DND-41 (cell line): ENCODE measurements at regions not wholly inside any gene's neighbourhood (a gene's known extent, or its start where the extent isn't known, plus 50 kb on each side); places are given as distances from the start of the nearest gene placed in this dataset.
"Not testable (repeated sequence)": the region's sequence is repeated elsewhere in the genome, so short reads cannot be mapped to it uniquely, and the experiment has no call there.

Source experiments
- ATAC-seq: fragments of 200-7000 bp; cut with Tn5 transposase; 3 replicates; pipeline ENCODE4 v1.9.1; 2021; ENCODE audit warnings: low read depth; ENCODE audit not compliant: insufficient read depth
- DNase-seq: peaks from one replicate; pipeline ENCODE4 v3.0.0-alpha.2; 2020
- H2AFZ ChIP-seq: 2 replicates; pipeline ENCODE4 v1.6.0; 2012; ENCODE audit warnings: low read depth, low read length
- H3K27ac ChIP-seq: 2 replicates; pipeline ENCODE4 v1.5.1; 2012; ENCODE audit warnings: low read length, inconsistent platforms
- H3K27me3 ChIP-seq: fragments of 200-600 bp; sonication (generic); 2 replicates; pipeline ENCODE4 v1.6.0; 2012; ENCODE audit warnings: low read length, mild to moderate bottlenecking, inconsistent platforms; ENCODE audit not compliant: insufficient read depth, poor library complexity
- H3K36me3 ChIP-seq: 2 replicates; pipeline ENCODE4 v1.5.1; 2012; ENCODE audit warnings: low read length, inconsistent platforms; ENCODE audit not compliant: insufficient read depth
- H3K4me1 ChIP-seq: 2 replicates; pipeline ENCODE4 v1.5.1; 2012; ENCODE audit warnings: mild to moderate bottlenecking, low read length; ENCODE audit not compliant: insufficient read depth
- H3K4me2 ChIP-seq: 2 replicates; pipeline ENCODE4 v1.6.0; 2012; ENCODE audit warnings: mild to moderate bottlenecking, moderate library complexity, low read length, inconsistent platforms; ENCODE audit not compliant: insufficient read depth
- H3K4me3 ChIP-seq, 2 experiments: fragments of 200-600 bp in 1 of 2; shearing (Covaris generic) in 1 of 2; 2 replicates each; pipeline ENCODE4 v1.5.1; 2012 to 2016; ENCODE audit warnings: inconsistent platforms in 2 of 2, low read length in 2 of 2, mild to moderate bottlenecking in 2 of 2, low read depth in 1 of 2, moderate library complexity in 1 of 2
- H3K79me2 ChIP-seq: 2 replicates; pipeline ENCODE4 v1.6.0; 2012; ENCODE audit warnings: low read length, inconsistent platforms; ENCODE audit not compliant: insufficient read depth
- H3K9ac ChIP-seq: 2 replicates; pipeline ENCODE4 v1.6.0; 2012; ENCODE audit warnings: low read depth, mild to moderate bottlenecking, inconsistent platforms, low read length, moderate library complexity
- H3K9me3 ChIP-seq: 2 replicates; pipeline ENCODE4 v1.5.1; 2012; ENCODE audit warnings: low read length, moderate library complexity, mild to moderate bottlenecking, inconsistent platforms; ENCODE audit not compliant: insufficient read depth, severe bottlenecking
- H4K20me1 ChIP-seq: 2 replicates; pipeline ENCODE4 v1.6.0; 2012; ENCODE audit warnings: low read length; ENCODE audit not compliant: insufficient read depth
- CTCF ChIP-seq: IDR thresholded peaks from 2 replicates; pipeline ENCODE4 v1.5.1; 2012; ENCODE audit warnings: borderline replicate concordance, low read length, moderate library complexity, mild to moderate bottlenecking; ENCODE audit not compliant: poor library complexity, severe bottlenecking; ENCODE audit errors: extremely low read depth
- EZH2 ChIP-seq: IDR thresholded peaks from 3 replicates; pipeline ENCODE4 v1.6.1; 2012; ENCODE audit warnings: borderline replicate concordance, low read depth, mild to moderate bottlenecking, moderate library complexity, low read length, inconsistent platforms; ENCODE audit not compliant: severe bottlenecking

- Histone ChIP-seq H3K4me1 (no peaks in the 10 kb centered on the region), H3K9me3 (peaks cover 4% of the 10 kb centered on the region), H3K4me2 (no peak overlapping the region), H3K4me3 (no peak overlapping the region), H3K36me3 (no peaks in the 10 kb centered on the region), H3K79me2 (no peaks in the 10 kb centered on the region), H3K9ac (no peak overlapping the region), H2AFZ (no peak overlapping the region), H3K27me3 (no peaks in the 10 kb centered on the region), H4K20me1 (no peaks in the 10 kb centered on the region), H3K27ac (no peak overlapping the region)
- TF ChIP-seq CTCF = no peak
- TF ChIP-seq EZH2 = no peak
- no peak for DNase-seq
- ATAC-seq = no peak
These were observed 66.8 kb downstream of the MSTN start for GRCh38 chr2:189995679-189996078.

GRCh38 chr2:189982780-189983394 is 79.6 kb downstream of the MSTN start:
- no peak for DNase-seq
- 0 out of 2 replicates have a peak overlapping the region, but pooled peaks have one; percentile 6 for H2AFZ ChIP-seq

GRCh38 chr2:189982087-189982486 is 80.4 kb downstream of the MSTN start:
- H4K20me1 ChIP-seq = no peaks in the 10 kb centered on the region
- no peaks in the 10 kb centered on the region for H3K79me2 ChIP-seq

More at GRCh38 chr2:189982780-189983394, 79.6 kb downstream of the MSTN start:
- Histone ChIP-seq H3K4me3 (no peak overlapping the region), H3K79me2 (no peaks in the 10 kb centered on the region), H3K4me2 (no peak overlapping the region), H4K20me1 (no peaks in the 10 kb centered on the region), H3K9ac (no peak overlapping the region), H3K9me3 (peaks cover 15% of the 10 kb centered on the region), H3K4me1 (no peaks in the 10 kb centered on the region), H3K27ac (no peak overlapping the region), H3K27me3 (no peaks in the 10 kb centered on the region), H3K36me3 (no peaks in the 10 kb centered on the region)
- ATAC-seq = peak; percentile 27; the same call in 1 of the 3 replicates
- TF ChIP-seq CTCF (peak; percentile 67), EZH2 (no peak)

DNA sequence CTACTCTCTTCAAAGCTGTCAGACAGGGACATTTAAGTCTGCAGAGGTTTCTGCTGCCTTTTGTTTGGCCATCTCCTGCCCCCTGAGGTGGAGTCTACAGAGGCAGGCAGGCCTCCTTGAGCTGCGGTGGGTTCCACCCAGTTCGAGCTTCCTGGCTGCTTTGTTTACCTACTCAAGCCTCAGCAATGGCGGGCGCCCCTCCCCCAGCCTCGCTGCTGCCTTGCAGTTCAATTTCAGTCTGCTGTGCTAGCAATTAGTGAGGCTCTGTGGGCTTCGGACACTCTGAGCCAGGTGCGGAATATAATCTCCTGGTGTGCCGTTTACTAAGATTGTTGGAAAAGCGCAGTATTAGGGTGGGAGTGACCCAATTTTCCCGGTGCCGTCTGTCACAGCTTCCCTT is 86.0 kb downstream of the MSTN start:
- not testable (repeated sequence) for ATAC-seq, H3K79me2 ChIP-seq, H4K20me1 ChIP-seq, DNase-seq, H3K27ac ChIP-seq, H3K9ac ChIP-seq, H3K27me3 ChIP-seq, H3K36me3 ChIP-seq, H2AFZ ChIP-seq, H3K4me3 ChIP-seq, H3K4me1 ChIP-seq, H3K9me3 ChIP-seq, H3K4me2 ChIP-seq

More at GRCh38 chr2:189982087-189982486, 80.4 kb downstream of the MSTN start:
- no peak overlapping the region for H2AFZ ChIP-seq
- H3K27ac ChIP-seq = no peak overlapping the region
- ATAC-seq (no peak), DNase-seq (no peak)
- TF ChIP-seq CTCF (no peak), EZH2 (no peak)
- H3K36me3 ChIP-seq = no peaks in the 10 kb centered on the region
- no peak overlapping the region for H3K4me3 ChIP-seq
- no peak overlapping the region for H3K4me2 ChIP-seq
- H3K9me3 ChIP-seq = peaks cover 15% of the 10 kb centered on the region
- no peaks in the 10 kb centered on the region for H3K4me1 ChIP-seq
- H3K27me3 ChIP-seq = no peaks in the 10 kb centered on the region
- no peak overlapping the region for H3K9ac ChIP-seq
